Spleen (tissue), 11 donors: ENCODE measurements at regions not wholly inside any gene's neighbourhood (a gene's known extent, or its start where the extent isn't known, plus 50 kb on each side); places are given as distances from the start of the nearest gene placed in this dataset.

Experiments used
- DNase-seq: peaks from one replicate; pipeline ENCODE4 v3.0.0-alpha.2; 2020
- H3K27ac ChIP-seq, 8 donors: fragments of 200-600 bp; sonication (generic) in 7 of 8; 1 replicate in 4 of 8; 2 replicates in 4 of 8; pipeline versions ENCODE4 v1.5.0 to v1.8.0; 2016 to 2021; ENCODE audit warnings: inconsistent platforms in 4 of 8, mild to moderate bottlenecking in 4 of 8, moderate library complexity in 1 of 8
- H3K27me3 ChIP-seq, 7 donors: fragments of 200-600 bp; sonication (generic) in 6 of 7; replicated peaks in 1 of 7; 1 replicate in 4 of 7; 2 replicates in 3 of 7; pipeline versions ENCODE4 v1.5.0 to v1.8.0; 2016 to 2021; ENCODE audit warnings: inconsistent platforms in 3 of 7, mild to moderate bottlenecking in 1 of 7
- H3K36me3 ChIP-seq, 6 donors: fragments of 200-600 bp; sonication (generic) in 5 of 6; 1 replicate in 4 of 6; 2 replicates in 2 of 6; pipeline versions ENCODE4 v1.5.0 to v1.8.0; 2016 to 2021; ENCODE audit warnings: inconsistent platforms in 2 of 6
- H3K4me1 ChIP-seq, 6 donors: fragments of 200-600 bp; sonication (generic) in 5 of 6; 1 replicate in 3 of 6; 2 replicates in 3 of 6; pipeline versions ENCODE4 v1.5.0 to v1.8.0; 2016 to 2021; ENCODE audit warnings: inconsistent platforms in 3 of 6
- H3K4me3 ChIP-seq, 8 donors: fragments of 200-600 bp; sonication (generic) in 7 of 8; 1 replicate in 4 of 8; 2 replicates in 4 of 8; pipeline versions ENCODE4 v1.5.0 to v1.8.0; 2016 to 2021; ENCODE audit warnings: inconsistent platforms in 4 of 8, mild to moderate bottlenecking in 4 of 8, moderate library complexity in 2 of 8
- H3K9me3 ChIP-seq, 8 donors: fragments of 200-600 bp; sonication (generic) in 7 of 8; 1 replicate in 4 of 8; 2 replicates in 4 of 8; pipeline versions ENCODE4 v1.5.0 to v1.8.0; 2016 to 2021; ENCODE audit warnings: inconsistent platforms in 4 of 8
- POLR2A ChIP-seq, 3 donors: fragments of 450-650 bp; IDR thresholded peaks; one replicate each; pipeline ENCODE4 v1.5.1; 2017; ENCODE audit warnings: antibody characterized with exemption in 3 of 3, mild to moderate bottlenecking in 1 of 3
- POLR2AphosphoS5 ChIP-seq, 3 donors: sonication (generic); formaldehyde crosslinking; IDR thresholded peaks; one replicate each; pipeline ENCODE4 v1.5.1; 2017; ENCODE audit warnings: antibody characterized with exemption in 3 of 3
- WGBS, 5 donors: extraction: QIAGEN DNeasy Blood & Tissue Kit in 3 of 5; methylation state at CpG; one replicate each; pipeline versions ENCODE4 v1.1.5 to v1.1.7; 2013 to 2018; 5-methylcytosine and 5-hydroxymethylcytosine counted together
- intact Hi-C: fragments of 100-400 bp; cut with DNase I; formaldehyde crosslinking; loops from one replicate; pipeline ENCODE4 v1.15.0; 2023; ENCODE audit warnings: low total_unique reads
- TF ChIP-seq, protein P1 (sequence below), 11 experiments: fragments of 200-600 bp in 7 of 11; fragments of 450-650 bp in 4 of 11; sonication (generic) in 4 of 11; IDR thresholded peaks in 8 of 11; conservative IDR thresholded peaks in 3 of 11; 1 replicate in 7 of 11; 2 replicates in 4 of 11; pipeline versions ENCODE4 v1.4.0 to v1.8.0; 2016 to 2021; ENCODE audit warnings: antibody characterized with exemption in 11 of 11, inconsistent platforms in 4 of 11, mild to moderate bottlenecking in 1 of 11
- donor health status: healthy with polysubstance abuse.
- donor health status: DM: no; HTN: no; CAD: no; lungs with moderate emphysema.
- donor health status: DM: no; HTN: no; CAD: no.
- donor health status: Bipolar disorder and iron deficiency.
- donor health status: healthy.
- donor health status: DM: no; HTN: no; CAD: no.
- donor health status: DM: yes; HTN: yes; CAD: no.

- peaks cover 0 to 85% (median 20%) of the 10 kb centered on the region in 7 donors for H3K27me3 ChIP-seq
- peaks cover 4 to 31% (median 21%) of the 10 kb centered on the region in 6 donors for H3K4me1 ChIP-seq
- H3K36me3 ChIP-seq: no peaks in the 10 kb centered on the region
- H3K4me3 ChIP-seq: no peak overlapping the region
- 59 to 66% (median 62%) methylated on average over 8 to 9 of the region's 9 CpGs for WGBS, 5 donors
- intact Hi-C loops: no loop called here
- TF ChIP-seq, protein P1, sequence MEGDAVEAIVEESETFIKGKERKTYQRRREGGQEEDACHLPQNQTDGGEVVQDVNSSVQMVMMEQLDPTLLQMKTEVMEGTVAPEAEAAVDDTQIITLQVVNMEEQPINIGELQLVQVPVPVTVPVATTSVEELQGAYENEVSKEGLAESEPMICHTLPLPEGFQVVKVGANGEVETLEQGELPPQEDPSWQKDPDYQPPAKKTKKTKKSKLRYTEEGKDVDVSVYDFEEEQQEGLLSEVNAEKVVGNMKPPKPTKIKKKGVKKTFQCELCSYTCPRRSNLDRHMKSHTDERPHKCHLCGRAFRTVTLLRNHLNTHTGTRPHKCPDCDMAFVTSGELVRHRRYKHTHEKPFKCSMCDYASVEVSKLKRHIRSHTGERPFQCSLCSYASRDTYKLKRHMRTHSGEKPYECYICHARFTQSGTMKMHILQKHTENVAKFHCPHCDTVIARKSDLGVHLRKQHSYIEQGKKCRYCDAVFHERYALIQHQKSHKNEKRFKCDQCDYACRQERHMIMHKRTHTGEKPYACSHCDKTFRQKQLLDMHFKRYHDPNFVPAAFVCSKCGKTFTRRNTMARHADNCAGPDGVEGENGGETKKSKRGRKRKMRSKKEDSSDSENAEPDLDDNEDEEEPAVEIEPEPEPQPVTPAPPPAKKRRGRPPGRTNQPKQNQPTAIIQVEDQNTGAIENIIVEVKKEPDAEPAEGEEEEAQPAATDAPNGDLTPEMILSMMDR (IDR thresholded peaks at IDR 0.05 in 8 of 11, conservative IDR thresholded peaks at IDR 0.05 in 3 of 11): no peak
- TF ChIP-seq POLR2A (IDR thresholded peaks at IDR 0.05): no peak
- TF ChIP-seq POLR2AphosphoS5 (IDR thresholded peaks at IDR 0.05): no peak
- no peak for DNase-seq
- no peaks in the 10 kb centered on the region for H3K9me3 ChIP-seq
- no peak overlapping the region for H3K27ac ChIP-seq
Measured at GRCh38 chr14:101075025-101075800, 171.7 kb upstream of the RTL1 start.

DNA sequence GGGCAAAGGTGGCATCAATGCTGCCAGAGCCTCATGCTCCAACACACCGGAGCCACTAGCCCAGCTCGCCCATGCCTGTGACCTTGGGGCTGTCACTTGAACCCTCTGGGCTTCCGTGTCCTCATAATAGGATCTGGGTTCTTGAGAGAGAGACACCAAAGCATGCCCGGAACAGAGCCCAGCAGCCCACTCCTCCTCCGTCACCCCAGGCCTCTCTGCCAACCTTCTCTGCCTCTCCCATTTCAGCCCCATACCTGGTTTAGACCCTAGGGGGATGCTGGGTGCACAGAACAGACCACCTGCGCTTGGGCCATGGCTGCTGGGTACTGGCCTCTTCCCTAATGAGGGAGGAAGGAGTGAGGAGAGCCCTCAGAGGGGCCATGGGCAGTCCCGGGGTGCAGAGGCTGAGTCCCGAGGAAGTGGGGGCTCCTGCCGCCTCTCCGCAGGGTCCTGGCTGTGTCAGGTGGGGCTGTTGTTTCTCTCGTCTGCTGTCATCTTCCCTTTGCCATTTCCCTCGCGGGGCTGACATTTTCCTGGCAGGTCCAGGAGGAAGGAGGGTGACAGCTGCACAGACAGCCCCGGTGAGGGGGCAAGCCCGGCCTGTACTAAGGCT is 172.4 kb upstream of the RTL1 start:
- DNase-seq: peak; percentile 63
- TF ChIP-seq, protein P1 (IDR thresholded peaks at IDR 0.05 in 8 of 11, conservative IDR thresholded peaks at IDR 0.05 in 3 of 11): no peak
- TF ChIP-seq POLR2AphosphoS5 (IDR thresholded peaks at IDR 0.05) (no peak), POLR2A (IDR thresholded peaks at IDR 0.05) (no peak)
- Histone ChIP-seq H3K27ac (no peak overlapping the region), H3K36me3 (no peaks in the 10 kb centered on the region), H3K4me1 (peaks cover 4 to 31% (median 21%) of the 10 kb centered on the region in 6 donors), H3K4me3 (no peak overlapping the region), H3K9me3 (no peaks in the 10 kb centered on the region), H3K27me3 (peaks cover 0 to 79% (median 20%) of the 10 kb centered on the region in 7 donors)
- intact Hi-C loops: no loop called here
- 52 to 78% (median 64%) methylated on average over 10 to 15 of the region's 15 CpGs for WGBS, 5 donors

DNA sequence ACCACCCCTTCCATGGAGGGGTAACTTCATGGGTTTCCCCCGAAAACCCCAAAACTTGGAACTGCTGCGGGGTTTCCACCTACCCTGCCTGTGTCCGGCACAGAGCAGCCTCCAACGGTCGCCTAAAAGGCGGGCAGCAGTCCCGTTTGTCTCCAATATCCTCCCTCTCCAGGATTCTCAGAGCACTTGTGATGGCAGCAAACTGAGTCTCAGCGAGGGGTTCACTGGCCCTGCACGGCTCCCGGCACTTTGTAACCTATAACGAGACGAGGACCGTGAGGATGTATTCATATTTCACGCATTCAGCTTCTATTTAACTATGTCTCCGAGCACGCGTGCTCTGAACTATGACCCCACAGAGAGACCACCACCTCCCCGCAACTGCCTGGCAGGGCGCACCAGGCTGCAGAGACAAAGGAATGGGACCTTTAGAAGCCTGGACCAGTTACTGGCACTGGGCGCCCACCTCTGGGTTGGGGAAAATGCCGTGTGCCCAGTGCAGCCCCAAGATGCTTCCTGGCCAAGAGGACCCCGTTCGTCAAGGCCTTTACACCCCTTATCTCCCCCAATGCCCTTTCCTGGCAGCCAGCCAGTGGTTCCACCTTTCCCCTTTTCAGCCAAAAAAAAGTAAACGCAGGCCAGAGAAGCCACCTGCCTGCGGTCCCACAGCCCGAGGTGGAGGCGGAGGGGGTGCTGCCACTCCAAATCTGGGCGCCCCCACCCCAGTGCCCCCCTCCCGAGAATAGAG is 173.1 kb upstream of the RTL1 start:
- TF ChIP-seq, protein P1 (IDR thresholded peaks at IDR 0.05 in 8 of 11, conservative IDR thresholded peaks at IDR 0.05 in 3 of 11): no peak
- Histone ChIP-seq H3K27me3 (peaks cover 0 to 74% (median 20%) of the 10 kb centered on the region in 7 donors), H3K36me3 (no peaks in the 10 kb centered on the region), H3K27ac (no peak overlapping the region), H3K4me3 (peak overlapping the region in 2 of 8 donors; percentile 31 to 50), H3K4me1 (peaks cover 4 to 31% (median 21%) of the 10 kb centered on the region in 6 donors), H3K9me3 (no peaks in the 10 kb centered on the region)
- peak; percentile 52 for DNase-seq
- intact Hi-C loops: no loop called here
- 62 to 68% (median 66%) methylated on average over 28 to 29 of the region's 29 CpGs for WGBS, 5 donors
